Ishikawa (cell line): ENCODE measurements at regions not wholly inside any gene's neighbourhood (a gene's known extent, or its start where the extent isn't known, plus 50 kb on each side); places are given as distances from the start of the nearest gene placed in this dataset.

ENCODE experiments used
- CEBPB ChIP-seq: IDR thresholded peaks from 2 replicates; pipeline ENCODE4 v1.6.1; 2012
- CREB1 ChIP-seq: IDR thresholded peaks from 2 replicates; pipeline ENCODE4 v1.6.1; 2012; ENCODE audit warnings: low read depth
- EGR1 ChIP-seq: IDR thresholded peaks from 2 replicates; pipeline ENCODE4 v1.6.1; 2012
- EP300 ChIP-seq: IDR thresholded peaks from 2 replicates; pipeline ENCODE4 v1.6.1; 2012; ENCODE audit warnings: borderline replicate concordance
- FOXM1 ChIP-seq: IDR thresholded peaks from 2 replicates; pipeline ENCODE4 v1.6.1; 2012; ENCODE audit warnings: low read depth, borderline replicate concordance
- MAX ChIP-seq: IDR thresholded peaks from 2 replicates; pipeline ENCODE4 v1.6.1; 2012
- NFIC ChIP-seq: IDR thresholded peaks from 2 replicates; pipeline ENCODE4 v1.6.1; 2012
- RAD21 ChIP-seq: IDR thresholded peaks from 2 replicates; pipeline ENCODE4 v1.6.1; 2012; ENCODE audit warnings: low read depth
- REST ChIP-seq: IDR thresholded peaks from 2 replicates; pipeline ENCODE4 v1.6.1; 2012; ENCODE audit warnings: low read depth, mild to moderate bottlenecking
- TAF1 ChIP-seq: IDR thresholded peaks from 2 replicates; pipeline ENCODE4 v1.6.1; 2012; ENCODE audit warnings: low read depth, mild to moderate bottlenecking
- TCF12 ChIP-seq: IDR thresholded peaks from 2 replicates; pipeline ENCODE4 v1.6.1; 2012; ENCODE audit warnings: low read depth
- TEAD4 ChIP-seq: IDR thresholded peaks from 2 replicates; pipeline ENCODE4 v1.6.1; 2012
- USF1 ChIP-seq: IDR thresholded peaks from 2 replicates; pipeline ENCODE4 v1.6.1; 2012
- YY1 ChIP-seq: IDR thresholded peaks from 2 replicates; pipeline ENCODE4 v1.6.1; 2012; ENCODE audit warnings: low read depth
- ZBTB7A ChIP-seq: IDR thresholded peaks from 2 replicates; pipeline ENCODE4 v1.6.1; 2012; ENCODE audit warnings: low read depth

- TF ChIP-seq TEAD4 (no peak), NFIC (no peak), YY1 (no peak), TCF12 (no peak), ZBTB7A (no peak), EGR1 (no peak), EP300 (no peak), TAF1 (no peak), USF1 (no peak), RAD21 (no peak), FOXM1 (no peak), CREB1 (no peak), MAX (no peak), REST (no peak)
These were observed 506.6 kb upstream of the MAN1A1 start for GRCh38 chr6:119856136-119856535.

- TF ChIP-seq EP300 (no peak), EGR1 (no peak), CREB1 (no peak), FOXM1 (no peak)
These were observed 499.1 kb upstream of the MAN1A1 start for GRCh38 chr6:119848696-119849095.

- TF ChIP-seq MAX: no peak
- no peak for TF ChIP-seq TAF1
- no peak for TF ChIP-seq TCF12
- TF ChIP-seq NFIC: no peak
- TF ChIP-seq ZBTB7A: no peak
- no peak for TF ChIP-seq USF1
- TF ChIP-seq EP300: no peak
- no peak for TF ChIP-seq REST
- no peak for TF ChIP-seq EGR1
- TF ChIP-seq TEAD4: no peak
- TF ChIP-seq CEBPB: no peak
These were observed 495.6 kb upstream of the MAN1A1 start for GRCh38 chr6:119845161-119845560.

- TF ChIP-seq EP300 (no peak), TAF1 (no peak), MAX (no peak), ZBTB7A (no peak)
These were observed 494.8 kb upstream of the MAN1A1 start for GRCh38 chr6:119844387-119844786.

- TF ChIP-seq CREB1 (no peak), MAX (no peak), TEAD4 (no peak), RAD21 (no peak), CEBPB (no peak), ZBTB7A (no peak), YY1 (no peak), NFIC (no peak), TAF1 (no peak), EGR1 (no peak), EP300 (no peak), REST (no peak), TCF12 (no peak), FOXM1 (no peak), USF1 (no peak)
These were observed 492.6 kb upstream of the MAN1A1 start for GRCh38 chr6:119842191-119842590.
